Ectodermal cell (in vitro differentiated cells): ENCODE measurements at regions not wholly inside any gene's neighbourhood (a gene's known extent, or its start where the extent isn't known, plus 50 kb on each side); places are given as distances from the start of the nearest gene placed in this dataset.
"Not testable (repeated sequence)": the region's sequence is repeated elsewhere in the genome, so short reads cannot be mapped to it uniquely, and the experiment has no call there.

Experiments used
- H3K27ac ChIP-seq: 2 replicates; pipeline ENCODE4 v1.7.0; 2013; ENCODE audit warnings: mild to moderate bottlenecking, low read depth, low read length; ENCODE audit not compliant: insufficient read depth, poor library complexity, severe bottlenecking
- H3K27me3 ChIP-seq: 2 replicates; pipeline ENCODE4 v1.7.0; 2013; ENCODE audit warnings: mild to moderate bottlenecking, low read length; ENCODE audit not compliant: insufficient read depth, control insufficient read depth, poor library complexity, severe bottlenecking
- H3K36me3 ChIP-seq: one replicate; pipeline ENCODE4 v1.7.0; 2013; ENCODE audit warnings: low read length; ENCODE audit not compliant: control insufficient read depth, insufficient read depth
- H3K4me1 ChIP-seq: one replicate; pipeline ENCODE4 v1.7.0; 2013; ENCODE audit warnings: low read length; ENCODE audit not compliant: control insufficient read depth, insufficient read depth
- H3K4me3 ChIP-seq: 2 replicates; pipeline ENCODE4 v1.7.0; 2013; ENCODE audit warnings: low read depth, low read length, control low read depth; ENCODE audit not compliant: insufficient read depth
- H3K9me3 ChIP-seq: 2 replicates; pipeline ENCODE4 v1.7.0; 2013; ENCODE audit warnings: mild to moderate bottlenecking, low read length, moderate library complexity; ENCODE audit not compliant: control insufficient read depth
- WGBS, 2 experiments: methylation state at CpG; one replicate each; pipeline ENCODE4 v1.1.7; 2013; ENCODE audit warnings: missing lambda C conversion rate in 2 of 2; 5-methylcytosine and 5-hydroxymethylcytosine counted together

GRCh38 chr6:48985025-48985424 lies 478.0 kb downstream of the MMUT start:
- no peaks in the 10 kb centered on the region for H3K4me1 ChIP-seq
- no peaks in the 10 kb centered on the region for H3K27me3 ChIP-seq
- no peak overlapping the region for H3K27ac ChIP-seq
- no peak overlapping the region for H3K4me3 ChIP-seq
- H3K9me3 ChIP-seq, result no peaks in the 10 kb centered on the region
- 86 to 96% methylated on average over 5 of the region's 6 CpGs for WGBS, 2 experiments
- no peaks in the 10 kb centered on the region for H3K36me3 ChIP-seq

GRCh38 chr6:48983968-48984367 lies 479.1 kb downstream of the MMUT start:
- WGBS, 2 experiments, result 90 to 92% methylated on average over 20 of the region's 20 CpGs

GRCh38 chr6:48983377-48983776 lies 479.7 kb downstream of the MMUT start:
- no peak overlapping the region for H3K4me3 ChIP-seq
- no peaks in the 10 kb centered on the region for H3K27me3 ChIP-seq
- no peak overlapping the region for H3K27ac ChIP-seq
- no peaks in the 10 kb centered on the region for H3K36me3 ChIP-seq
- no peaks in the 10 kb centered on the region for H3K4me1 ChIP-seq
- WGBS, 2 experiments, result 94 to 97% methylated on average over 17 of the region's 17 CpGs
- no peaks in the 10 kb centered on the region for H3K9me3 ChIP-seq

More at GRCh38 chr6:48983968-48984367, 479.1 kb downstream of the MMUT start:
- H3K27me3 ChIP-seq, H3K4me1 ChIP-seq, H3K36me3 ChIP-seq, H3K9me3 ChIP-seq, H3K27ac ChIP-seq, H3K4me3 ChIP-seq: not testable (repeated sequence)

GRCh38 chr6:48979806-48980205 lies 483.2 kb downstream of the MMUT start:
- H3K27ac ChIP-seq, result no peak overlapping the region
- H3K9me3 ChIP-seq, result no peaks in the 10 kb centered on the region
- 95 to 96% methylated on average over 2 of the region's 2 CpGs for WGBS, 2 experiments
- H3K36me3 ChIP-seq, result no peaks in the 10 kb centered on the region
- no peaks in the 10 kb centered on the region for H3K27me3 ChIP-seq
- H3K4me1 ChIP-seq, result no peaks in the 10 kb centered on the region
- H3K4me3 ChIP-seq, result no peak overlapping the region

GRCh38 chr6:48979085-48979484 lies 484.0 kb downstream of the MMUT start:
- Histone ChIP-seq H3K4me1 (no peaks in the 10 kb centered on the region), H3K36me3 (no peaks in the 10 kb centered on the region), H3K9me3 (no peaks in the 10 kb centered on the region), H3K4me3 (no peak overlapping the region), H3K27me3 (no peaks in the 10 kb centered on the region), H3K27ac (no peak overlapping the region)
- WGBS, 2 experiments, result 94 to 96% methylated on average over 8 of the region's 8 CpGs

GRCh38 chr6:48978016-48978415 lies 485.0 kb downstream of the MMUT start:
- Histone ChIP-seq H3K9me3 (no peaks in the 10 kb centered on the region), H3K27me3 (no peaks in the 10 kb centered on the region), H3K36me3 (no peaks in the 10 kb centered on the region), H3K4me3 (no peak overlapping the region), H3K27ac (no peak overlapping the region), H3K4me1 (no peaks in the 10 kb centered on the region)
- no CpG with 5 or more reads among the region's 3 CpGs for WGBS, 2 experiments

GRCh38 chr6:48977573-48977972 lies 485.5 kb downstream of the MMUT start:
- H3K4me3 ChIP-seq, result no peak overlapping the region
- 100% methylated on average over 1 of the region's 1 CpG; no CpG with 5 or more reads in 1 of the 2 experiments for WGBS, 2 experiments
- no peaks in the 10 kb centered on the region for H3K9me3 ChIP-seq

GRCh38 chr6:48973491-48973890 lies 489.6 kb downstream of the MMUT start:
- no peaks in the 10 kb centered on the region for H3K36me3 ChIP-seq
- no peak overlapping the region for H3K4me3 ChIP-seq
- H3K27ac ChIP-seq, result no peak overlapping the region
- H3K27me3 ChIP-seq, result no peaks in the 10 kb centered on the region
- WGBS, 2 experiments, result 100% methylated on average over 1 of the region's 1 CpG; no CpG with 5 or more reads in 1 of the 2 experiments
- H3K4me1 ChIP-seq, result no peaks in the 10 kb centered on the region
- no peaks in the 10 kb centered on the region for H3K9me3 ChIP-seq

More at GRCh38 chr6:48977573-48977972, 485.5 kb downstream of the MMUT start:
- Histone ChIP-seq H3K36me3 (no peaks in the 10 kb centered on the region), H3K4me1 (no peaks in the 10 kb centered on the region), H3K27me3 (no peaks in the 10 kb centered on the region), H3K27ac (no peak overlapping the region)

GRCh38 chr6:48961781-48962415 lies 501.2 kb downstream of the MMUT start:
- H3K27ac ChIP-seq, result no peak overlapping the region
- H3K4me1 ChIP-seq, result no peaks in the 10 kb centered on the region
- 90 to 94% methylated on average over 3 of the region's 4 CpGs for WGBS, 2 experiments
- H3K4me3 ChIP-seq, result no peak overlapping the region
- no peaks in the 10 kb centered on the region for H3K27me3 ChIP-seq
- H3K36me3 ChIP-seq, result no peaks in the 10 kb centered on the region
- H3K9me3 ChIP-seq, result no peaks in the 10 kb centered on the region

- H3K27ac ChIP-seq, result no peak overlapping the region
- H3K36me3 ChIP-seq, result no peaks in the 10 kb centered on the region
- H3K9me3 ChIP-seq, result no peaks in the 10 kb centered on the region
- no peaks in the 10 kb centered on the region for H3K27me3 ChIP-seq
- WGBS, 2 experiments, result 70 to 71% methylated on average over 5 of the region's 6 CpGs
- no peaks in the 10 kb centered on the region for H3K4me1 ChIP-seq
- H3K4me3 ChIP-seq, result no peak overlapping the region
These were observed 503.6 kb downstream of the MMUT start for GRCh38 chr6:48959251-48960060.
